Osteocyte (in vitro differentiated cells): ENCODE measurements at regions not wholly inside any gene's neighbourhood (a gene's known extent, or its start where the extent isn't known, plus 50 kb on each side); places are given as distances from the start of the nearest gene placed in this dataset.

ENCODE experiments used
- DNase-seq: peaks from one replicate; pipeline ENCODE4 v3.0.0; 2021; ENCODE audit warnings: mixed read lengths; ENCODE audit not compliant: unreplicated experiment; ENCODE audit errors: extremely low spot score
- H3K27ac Mint-ChIP-seq: one replicate; pipeline ENCODE4 v1.8.0; 2021; ENCODE audit warnings: mild to moderate bottlenecking, mixed read lengths; ENCODE audit not compliant: unreplicated experiment
- H3K27me3 Mint-ChIP-seq: one replicate; pipeline ENCODE4 v1.8.0; 2021; ENCODE audit warnings: mixed read lengths; ENCODE audit not compliant: unreplicated experiment
- H3K36me3 Mint-ChIP-seq: one replicate; pipeline ENCODE4 v1.8.0; 2021; ENCODE audit warnings: mixed read lengths; ENCODE audit not compliant: unreplicated experiment
- H3K4me1 Mint-ChIP-seq: one replicate; pipeline ENCODE4 v1.8.0; 2021; ENCODE audit warnings: mixed read lengths; ENCODE audit not compliant: unreplicated experiment
- H3K4me3 Mint-ChIP-seq: one replicate; pipeline ENCODE4 v1.8.0; 2021; ENCODE audit warnings: mild to moderate bottlenecking, moderate library complexity, mixed read lengths; ENCODE audit not compliant: unreplicated experiment
- H3K9me3 Mint-ChIP-seq: one replicate; pipeline ENCODE4 v1.8.0; 2021; ENCODE audit warnings: mixed read lengths; ENCODE audit not compliant: unreplicated experiment
- TF ChIP-seq, protein P1 (sequence below): fragments of 200-600 bp; sonication (generic); IDR thresholded peaks from 2 replicates; pipeline ENCODE4 v1.5.0; 2021; ENCODE audit warnings: antibody characterized with exemption, mild to moderate bottlenecking, moderate library complexity

DNA sequence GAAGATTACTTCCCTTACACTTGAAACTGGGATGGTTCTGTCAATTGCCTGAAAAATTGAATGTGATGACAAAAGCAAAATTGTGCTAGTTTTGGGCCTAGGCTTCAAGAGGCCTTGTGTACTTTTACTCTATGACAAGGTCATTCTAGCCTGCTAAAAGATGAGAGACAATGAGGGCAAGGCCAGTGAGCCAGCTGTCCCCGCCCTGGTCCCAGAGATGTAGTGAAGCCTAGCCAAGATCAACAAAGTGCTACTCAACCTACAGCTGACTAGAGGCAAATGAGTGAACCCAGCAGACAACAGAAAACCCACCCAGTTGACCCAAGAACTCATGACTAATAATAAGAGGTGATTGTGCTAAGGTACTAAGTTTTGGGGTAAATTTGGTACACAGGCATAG, 248.7 kb downstream of the IL15 start:
- Mint-ChIP-seq H3K27ac (no peak overlapping the region), H3K4me1 (no peaks in the 10 kb centered on the region), H3K27me3 (no peaks in the 10 kb centered on the region), H3K36me3 (no peaks in the 10 kb centered on the region), H3K4me3 (no peak overlapping the region), H3K9me3 (peaks cover 12% of the 10 kb centered on the region)
- TF ChIP-seq, protein P1, sequence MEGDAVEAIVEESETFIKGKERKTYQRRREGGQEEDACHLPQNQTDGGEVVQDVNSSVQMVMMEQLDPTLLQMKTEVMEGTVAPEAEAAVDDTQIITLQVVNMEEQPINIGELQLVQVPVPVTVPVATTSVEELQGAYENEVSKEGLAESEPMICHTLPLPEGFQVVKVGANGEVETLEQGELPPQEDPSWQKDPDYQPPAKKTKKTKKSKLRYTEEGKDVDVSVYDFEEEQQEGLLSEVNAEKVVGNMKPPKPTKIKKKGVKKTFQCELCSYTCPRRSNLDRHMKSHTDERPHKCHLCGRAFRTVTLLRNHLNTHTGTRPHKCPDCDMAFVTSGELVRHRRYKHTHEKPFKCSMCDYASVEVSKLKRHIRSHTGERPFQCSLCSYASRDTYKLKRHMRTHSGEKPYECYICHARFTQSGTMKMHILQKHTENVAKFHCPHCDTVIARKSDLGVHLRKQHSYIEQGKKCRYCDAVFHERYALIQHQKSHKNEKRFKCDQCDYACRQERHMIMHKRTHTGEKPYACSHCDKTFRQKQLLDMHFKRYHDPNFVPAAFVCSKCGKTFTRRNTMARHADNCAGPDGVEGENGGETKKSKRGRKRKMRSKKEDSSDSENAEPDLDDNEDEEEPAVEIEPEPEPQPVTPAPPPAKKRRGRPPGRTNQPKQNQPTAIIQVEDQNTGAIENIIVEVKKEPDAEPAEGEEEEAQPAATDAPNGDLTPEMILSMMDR = no peak
- DNase-seq = no peak

- Mint-ChIP-seq H3K27me3 (no peaks in the 10 kb centered on the region), H3K36me3 (no peaks in the 10 kb centered on the region), H3K4me1 (no peaks in the 10 kb centered on the region), H3K9me3 (peaks cover 12% of the 10 kb centered on the region), H3K27ac (no peak overlapping the region), H3K4me3 (no peak overlapping the region)
- no peak for DNase-seq
- TF ChIP-seq, protein P1 = no peak
Measured at GRCh38 chr4:141890279-141890678, 253.9 kb downstream of the IL15 start.

GRCh38 chr4:141891260-141892120, 255.1 kb downstream of the IL15 start:
- Mint-ChIP-seq H3K27ac (no peak overlapping the region), H3K4me3 (no peak overlapping the region), H3K36me3 (no peaks in the 10 kb centered on the region), H3K4me1 (no peaks in the 10 kb centered on the region), H3K27me3 (no peaks in the 10 kb centered on the region), H3K9me3 (peaks cover 12% of the 10 kb centered on the region)
- TF ChIP-seq, protein P1 = no peak
- no peak for DNase-seq

- TF ChIP-seq, protein P1 = no peak
- no peak overlapping the region for H3K4me3 Mint-ChIP-seq
- H3K9me3 Mint-ChIP-seq = no peaks in the 10 kb centered on the region
- H3K36me3 Mint-ChIP-seq = no peaks in the 10 kb centered on the region
- DNase-seq = no peak
- H3K27ac Mint-ChIP-seq = no peak overlapping the region
- no peaks in the 10 kb centered on the region for H3K27me3 Mint-ChIP-seq
- H3K4me1 Mint-ChIP-seq = peaks cover 9% of the 10 kb centered on the region
Measured at GRCh38 chr4:141896687-141897086, 260.3 kb downstream of the IL15 start.

GRCh38 chr4:141898346-141898745, 262.0 kb downstream of the IL15 start:
- H3K27me3 Mint-ChIP-seq = no peaks in the 10 kb centered on the region
- H3K9me3 Mint-ChIP-seq = no peaks in the 10 kb centered on the region
- no peak overlapping the region for H3K27ac Mint-ChIP-seq
- H3K4me3 Mint-ChIP-seq = no peak overlapping the region
- TF ChIP-seq, protein P1 = no peak
- DNase-seq = no peak
- no peaks in the 10 kb centered on the region for H3K36me3 Mint-ChIP-seq
- H3K4me1 Mint-ChIP-seq = peaks cover 9% of the 10 kb centered on the region
